HCT116 (cell line): ENCODE measurements at regions not wholly inside any gene's neighbourhood (a gene's known extent, or its start where the extent isn't known, plus 50 kb on each side); places are given as distances from the start of the nearest gene placed in this dataset.

Source experiments
- EGR1 ChIP-seq: IDR thresholded peaks from 2 replicates; pipeline ENCODE4 v1.6.1; 2012; ENCODE audit warnings: low read depth
- ELF1 ChIP-seq: IDR thresholded peaks from 2 replicates; pipeline ENCODE4 v1.6.1; 2012; ENCODE audit warnings: low read depth, borderline replicate concordance
- EZH2phosphoT487 ChIP-seq: fragments of 200-600 bp; IDR thresholded peaks from 2 replicates; pipeline ENCODE4 v1.6.1; 2018; ENCODE audit warnings: antibody characterized with exemption, borderline replicate concordance
- POLR2A ChIP-seq: IDR thresholded peaks from 2 replicates; pipeline ENCODE4 v1.7.0; 2011; ENCODE audit warnings: borderline replicate concordance; ENCODE audit not compliant: insufficient read depth, insufficient read length; ENCODE audit errors: extremely low read depth
- SIN3A ChIP-seq: IDR thresholded peaks from 2 replicates; pipeline ENCODE4 v1.6.1; 2012; ENCODE audit warnings: low read depth
- YY1 ChIP-seq: IDR thresholded peaks from 2 replicates; pipeline ENCODE4 v1.6.1; 2011; ENCODE audit warnings: low read length, low read depth, moderate library complexity, mild to moderate bottlenecking; ENCODE audit not compliant: insufficient replicate concordance; ENCODE audit errors: extremely low read depth
- TF ChIP-seq, protein P1 (sequence below): IDR thresholded peaks from 2 replicates; pipeline ENCODE4 v1.6.1; 2012
- TF ChIP-seq, protein P2 (sequence below), 3 experiments: fragments of 200-600 bp in 1 of 3; sonication (generic) in 1 of 3; IDR thresholded peaks in 2 of 3; conservative IDR thresholded peaks in 1 of 3; 2 replicates each; pipeline ENCODE4 v1.5.1; 2012 to 2017; ENCODE audit warnings: low read depth in 2 of 3, low read length in 2 of 3, antibody characterized with exemption in 1 of 3, borderline replicate concordance in 1 of 3, control low read depth in 1 of 3, mild to moderate bottlenecking in 1 of 3, mixed read lengths in 1 of 3, mixed run types in 1 of 3, moderate library complexity in 1 of 3; ENCODE audit not compliant: insufficient read depth in 1 of 3
- TF ChIP-seq, protein P3 (sequence below): IDR thresholded peaks from 2 replicates; pipeline ENCODE4 v1.6.1; 2011; ENCODE audit warnings: mild to moderate bottlenecking, low read length, moderate library complexity; ENCODE audit not compliant: insufficient replicate concordance; ENCODE audit errors: extremely low read depth

DNA sequence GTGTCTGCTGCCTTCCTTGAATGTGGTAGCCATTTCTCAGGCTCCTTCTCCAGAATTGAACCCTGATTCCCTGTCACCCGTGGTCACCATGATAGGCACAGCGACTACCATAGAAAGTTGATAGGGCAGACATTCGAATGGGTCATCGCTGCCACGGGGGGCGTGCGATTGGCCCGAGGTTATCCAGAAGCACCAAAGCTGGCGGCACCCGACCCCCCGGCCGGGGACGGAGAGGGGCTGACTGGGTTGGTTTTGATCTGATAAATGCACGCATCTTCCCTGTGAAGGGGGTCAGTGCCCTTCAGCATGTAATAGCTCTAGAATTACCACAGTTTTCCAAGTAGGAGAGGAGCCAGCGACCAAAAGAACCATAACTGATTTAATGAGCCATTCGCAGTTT is 94.0 kb upstream of the ANKRD30BL start:
- TF ChIP-seq, protein P1, sequence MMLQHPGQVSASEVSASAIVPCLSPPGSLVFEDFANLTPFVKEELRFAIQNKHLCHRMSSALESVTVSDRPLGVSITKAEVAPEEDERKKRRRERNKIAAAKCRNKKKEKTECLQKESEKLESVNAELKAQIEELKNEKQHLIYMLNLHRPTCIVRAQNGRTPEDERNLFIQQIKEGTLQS, result no peak
- TF ChIP-seq EZH2phosphoT487, result no peak
- TF ChIP-seq POLR2A, result no peak
- TF ChIP-seq, protein P2, sequence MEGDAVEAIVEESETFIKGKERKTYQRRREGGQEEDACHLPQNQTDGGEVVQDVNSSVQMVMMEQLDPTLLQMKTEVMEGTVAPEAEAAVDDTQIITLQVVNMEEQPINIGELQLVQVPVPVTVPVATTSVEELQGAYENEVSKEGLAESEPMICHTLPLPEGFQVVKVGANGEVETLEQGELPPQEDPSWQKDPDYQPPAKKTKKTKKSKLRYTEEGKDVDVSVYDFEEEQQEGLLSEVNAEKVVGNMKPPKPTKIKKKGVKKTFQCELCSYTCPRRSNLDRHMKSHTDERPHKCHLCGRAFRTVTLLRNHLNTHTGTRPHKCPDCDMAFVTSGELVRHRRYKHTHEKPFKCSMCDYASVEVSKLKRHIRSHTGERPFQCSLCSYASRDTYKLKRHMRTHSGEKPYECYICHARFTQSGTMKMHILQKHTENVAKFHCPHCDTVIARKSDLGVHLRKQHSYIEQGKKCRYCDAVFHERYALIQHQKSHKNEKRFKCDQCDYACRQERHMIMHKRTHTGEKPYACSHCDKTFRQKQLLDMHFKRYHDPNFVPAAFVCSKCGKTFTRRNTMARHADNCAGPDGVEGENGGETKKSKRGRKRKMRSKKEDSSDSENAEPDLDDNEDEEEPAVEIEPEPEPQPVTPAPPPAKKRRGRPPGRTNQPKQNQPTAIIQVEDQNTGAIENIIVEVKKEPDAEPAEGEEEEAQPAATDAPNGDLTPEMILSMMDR (IDR thresholded peaks at IDR 0.05 in 2 of 3, conservative IDR thresholded peaks at IDR 0.05 in 1 of 3; ENCODE audit: borderline replicate concordance in 1 of 3, insufficient read depth in 1 of 3, low read depth in 2 of 3, low read length in 2 of 3), result no peak
- no peak for TF ChIP-seq YY1
- no peak for TF ChIP-seq EGR1
- no peak for TF ChIP-seq SIN3A
- TF ChIP-seq ELF1, result no peak
- TF ChIP-seq, protein P3, sequence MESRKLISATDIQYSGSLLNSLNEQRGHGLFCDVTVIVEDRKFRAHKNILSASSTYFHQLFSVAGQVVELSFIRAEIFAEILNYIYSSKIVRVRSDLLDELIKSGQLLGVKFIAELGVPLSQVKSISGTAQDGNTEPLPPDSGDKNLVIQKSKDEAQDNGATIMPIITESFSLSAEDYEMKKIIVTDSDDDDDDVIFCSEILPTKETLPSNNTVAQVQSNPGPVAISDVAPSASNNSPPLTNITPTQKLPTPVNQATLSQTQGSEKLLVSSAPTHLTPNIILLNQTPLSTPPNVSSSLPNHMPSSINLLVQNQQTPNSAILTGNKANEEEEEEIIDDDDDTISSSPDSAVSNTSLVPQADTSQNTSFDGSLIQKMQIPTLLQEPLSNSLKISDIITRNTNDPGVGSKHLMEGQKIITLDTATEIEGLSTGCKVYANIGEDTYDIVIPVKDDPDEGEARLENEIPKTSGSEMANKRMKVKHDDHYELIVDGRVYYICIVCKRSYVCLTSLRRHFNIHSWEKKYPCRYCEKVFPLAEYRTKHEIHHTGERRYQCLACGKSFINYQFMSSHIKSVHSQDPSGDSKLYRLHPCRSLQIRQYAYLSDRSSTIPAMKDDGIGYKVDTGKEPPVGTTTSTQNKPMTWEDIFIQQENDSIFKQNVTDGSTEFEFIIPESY, result no peak
